HCT116 (cell line): ENCODE measurements at regions not wholly inside any gene's neighbourhood (a gene's known extent, or its start where the extent isn't known, plus 50 kb on each side); places are given as distances from the start of the nearest gene placed in this dataset.

Source experiments
- ATAC-seq: fragments of 200-7000 bp; cut with Tn5 transposase; 2 replicates; pipeline ENCODE4 v1.9.1; 2020; ENCODE audit warnings: mild to moderate bottlenecking, moderate library complexity
- BruUV-seq: library from RNA; stranded (reverse); fragments of 400-500 nt; replicated peaks from 2 replicates; lab custom pipeline; 2021; lab: Mats Ljungman, UMichigan
- CTCF ChIA-PET: fragments of 300-600 bp; sonication (Branson Sonifier 250); formaldehyde crosslinking; loops from one replicate; lab custom pipeline; 2021; ENCODE audit warnings: antibody characterized with exemption; lab: Charles Lee
- POLR2A ChIA-PET: fragments of 300-600, 350-600 bp; sonication (Branson Sonifier 250); formaldehyde crosslinking; loops from one replicate; lab custom pipeline; 2021; ENCODE audit warnings: antibody characterized with exemption; lab: Charles Lee
- RAD21 ChIA-PET, 2 experiments: fragments of 300-600 bp; sonication (Branson Sonifier 250); formaldehyde crosslinking; loops; one replicate each; lab custom pipeline; 2023; ENCODE audit warnings: low total read pairs in 2 of 2; ENCODE audit not compliant: uncharacterized antibody in 2 of 2, unreplicated experiment in 2 of 2, low non-redundant PET in 1 of 2; lab: Charles Lee
- DNase-seq: peaks from one replicate; pipeline ENCODE4 v3.0.0-alpha.2; 2010; ENCODE audit warnings: low read depth, low spot score
- H2AFZ ChIP-seq: fragments of 200-600 bp; shearing (Covaris generic), sonication (generic); 2 replicates; pipeline ENCODE4 v1.6.1; 2017; ENCODE audit warnings: low read depth, mixed run types, mixed read lengths, antibody characterized with exemption, low read length; ENCODE audit not compliant: poor library complexity, severe bottlenecking
- H3K27ac ChIP-seq: 2 replicates; pipeline ENCODE4 v1.5.1; 2012; ENCODE audit warnings: low read depth, low read length
- H3K27me3 ChIP-seq: fragments of 200-600 bp; sonication (generic); 2 replicates; pipeline ENCODE4 v1.6.1; 2016; ENCODE audit warnings: mixed run types, low read length, mixed read lengths; ENCODE audit not compliant: insufficient read depth
- H3K36me3 ChIP-seq, 2 experiments: fragments of 200-500 bp in 1 of 2; fragments of 200-600 bp in 1 of 2; sonication (Bioruptor generic) in 1 of 2; sonication (generic) in 1 of 2; 2 replicates each; pipeline versions ENCODE4 v1.5.1 to v1.6.1; 2014 to 2016; ENCODE audit warnings: low read length in 2 of 2, inconsistent platforms in 1 of 2, mixed read lengths in 1 of 2, mixed run types in 1 of 2; ENCODE audit not compliant: insufficient read depth in 2 of 2, control insufficient read depth in 1 of 2
- H3K4me1 ChIP-seq, 2 experiments: fragments of 200-600 bp in 1 of 2; sonication (generic) in 1 of 2; 2 replicates each; pipeline versions ENCODE4 v1.5.1 to v1.6.1; 2012 to 2017; ENCODE audit warnings: low read length in 2 of 2, inconsistent platforms in 1 of 2, mild to moderate bottlenecking in 1 of 2, mixed read lengths in 1 of 2, mixed run types in 1 of 2, moderate library complexity in 1 of 2; ENCODE audit not compliant: insufficient read depth in 2 of 2, control insufficient read depth in 1 of 2
- H3K4me2 ChIP-seq: fragments of 200-600 bp; sonication (generic); 2 replicates; pipeline ENCODE4 v1.6.1; 2017; ENCODE audit warnings: mixed run types, low read length, mixed read lengths
- H3K4me3 ChIP-seq, 2 experiments: fragments of 200-600 bp in 1 of 2; sonication (generic) in 1 of 2; replicated peaks in 1 of 2; 2 replicates each; pipeline ENCODE4 v1.5.1; 2011 to 2016; ENCODE audit warnings: low read length in 2 of 2, control low read depth in 1 of 2, low read depth in 1 of 2, mild to moderate bottlenecking in 1 of 2, mixed read lengths in 1 of 2, mixed run types in 1 of 2
- H3K79me2 ChIP-seq: fragments of 200-600 bp; sonication (generic); 2 replicates; pipeline ENCODE4 v1.6.1; 2017; ENCODE audit warnings: mild to moderate bottlenecking, mixed run types, low read length, moderate library complexity, mixed read lengths; ENCODE audit not compliant: insufficient read depth
- H3K9ac ChIP-seq: fragments of 200-600 bp; sonication (generic); 2 replicates; pipeline ENCODE4 v1.6.1; 2016; ENCODE audit warnings: low read length, mixed read lengths
- H3K9me2 ChIP-seq: fragments of 200-600 bp; sonication (generic), shearing (Covaris generic); 2 replicates; pipeline ENCODE4 v1.6.1; 2017; ENCODE audit warnings: mixed run types, mild to moderate bottlenecking, moderate library complexity; ENCODE audit not compliant: insufficient read depth
- H3K9me3 ChIP-seq, 2 experiments: fragments of 200-500 bp in 1 of 2; fragments of 200-600 bp in 1 of 2; sonication (Bioruptor generic) in 1 of 2; sonication (generic) in 1 of 2; 2 replicates each; pipeline ENCODE4 v1.6.1; 2014 to 2017; ENCODE audit warnings: low read length in 2 of 2, mixed read lengths in 2 of 2, inconsistent platforms in 1 of 2, low read depth in 1 of 2, mild to moderate bottlenecking in 1 of 2, mixed run types in 1 of 2, moderate library complexity in 1 of 2; ENCODE audit not compliant: control insufficient read depth in 1 of 2, insufficient read depth in 1 of 2
- H4K20me1 ChIP-seq: fragments of 200-600 bp; sonication (generic), shearing (Covaris generic); 2 replicates; pipeline ENCODE4 v1.6.1; 2017; ENCODE audit warnings: mixed run types, mild to moderate bottlenecking, moderate library complexity; ENCODE audit not compliant: insufficient read depth
- CBX3 ChIP-seq: IDR thresholded peaks from 2 replicates; pipeline ENCODE4 v1.6.1; 2012; ENCODE audit warnings: low read depth
- ELF1 ChIP-seq: IDR thresholded peaks from 2 replicates; pipeline ENCODE4 v1.6.1; 2012; ENCODE audit warnings: low read depth, borderline replicate concordance
- EZH2 ChIP-seq: fragments of 200-600 bp; sonication (generic); IDR thresholded peaks from 2 replicates; pipeline ENCODE4 v1.6.1; 2017; ENCODE audit warnings: antibody characterized with exemption, mixed run types
- EZH2phosphoT487 ChIP-seq: fragments of 200-600 bp; IDR thresholded peaks from 2 replicates; pipeline ENCODE4 v1.6.1; 2018; ENCODE audit warnings: antibody characterized with exemption, borderline replicate concordance
- FOSL1 ChIP-seq: IDR thresholded peaks from 2 replicates; pipeline ENCODE4 v1.6.1; 2012; ENCODE audit warnings: low read depth
- RAD21 ChIP-seq: IDR thresholded peaks from 2 replicates; pipeline ENCODE4 v1.6.1; 2012; ENCODE audit warnings: low read depth, mild to moderate bottlenecking
- SIN3A ChIP-seq: IDR thresholded peaks from 2 replicates; pipeline ENCODE4 v1.6.1; 2012; ENCODE audit warnings: low read depth
- SRF ChIP-seq: IDR thresholded peaks from 2 replicates; pipeline ENCODE4 v1.6.1; 2012; ENCODE audit warnings: low read depth
- ZFX ChIP-seq: fragments of 450-650 bp; IDR thresholded peaks from 2 replicates; pipeline ENCODE4 v1.6.1; 2017
- ZNF274 ChIP-seq: fragments of 200-500 bp; sonication (Bioruptor generic); IDR thresholded peaks from 2 replicates; pipeline ENCODE4 v1.6.1; 2014; ENCODE audit warnings: mild to moderate bottlenecking, low read depth, low read length, inconsistent platforms
- intact Hi-C: fragments of 100-400 bp; cut with micrococcal nuclease; formaldehyde crosslinking; loops from 2 replicates; pipeline ENCODE4 v1.10.0; 2022
- TF ChIP-seq, protein P1 (sequence below): IDR thresholded peaks from 2 replicates; pipeline ENCODE4 v1.6.1; 2012; ENCODE audit warnings: low read depth
- TF ChIP-seq, protein P2 (sequence below), 3 experiments: fragments of 200-600 bp in 1 of 3; sonication (generic) in 1 of 3; IDR thresholded peaks in 2 of 3; conservative IDR thresholded peaks in 1 of 3; 2 replicates each; pipeline ENCODE4 v1.5.1; 2012 to 2017; ENCODE audit warnings: low read depth in 2 of 3, low read length in 2 of 3, antibody characterized with exemption in 1 of 3, borderline replicate concordance in 1 of 3, control low read depth in 1 of 3, mild to moderate bottlenecking in 1 of 3, mixed read lengths in 1 of 3, mixed run types in 1 of 3, moderate library complexity in 1 of 3; ENCODE audit not compliant: insufficient read depth in 1 of 3
- TF ChIP-seq, protein P3 (sequence below): IDR thresholded peaks from 2 replicates; pipeline ENCODE4 v1.6.1; 2011; ENCODE audit warnings: mild to moderate bottlenecking, low read length, moderate library complexity; ENCODE audit not compliant: insufficient replicate concordance; ENCODE audit errors: extremely low read depth

DNA sequence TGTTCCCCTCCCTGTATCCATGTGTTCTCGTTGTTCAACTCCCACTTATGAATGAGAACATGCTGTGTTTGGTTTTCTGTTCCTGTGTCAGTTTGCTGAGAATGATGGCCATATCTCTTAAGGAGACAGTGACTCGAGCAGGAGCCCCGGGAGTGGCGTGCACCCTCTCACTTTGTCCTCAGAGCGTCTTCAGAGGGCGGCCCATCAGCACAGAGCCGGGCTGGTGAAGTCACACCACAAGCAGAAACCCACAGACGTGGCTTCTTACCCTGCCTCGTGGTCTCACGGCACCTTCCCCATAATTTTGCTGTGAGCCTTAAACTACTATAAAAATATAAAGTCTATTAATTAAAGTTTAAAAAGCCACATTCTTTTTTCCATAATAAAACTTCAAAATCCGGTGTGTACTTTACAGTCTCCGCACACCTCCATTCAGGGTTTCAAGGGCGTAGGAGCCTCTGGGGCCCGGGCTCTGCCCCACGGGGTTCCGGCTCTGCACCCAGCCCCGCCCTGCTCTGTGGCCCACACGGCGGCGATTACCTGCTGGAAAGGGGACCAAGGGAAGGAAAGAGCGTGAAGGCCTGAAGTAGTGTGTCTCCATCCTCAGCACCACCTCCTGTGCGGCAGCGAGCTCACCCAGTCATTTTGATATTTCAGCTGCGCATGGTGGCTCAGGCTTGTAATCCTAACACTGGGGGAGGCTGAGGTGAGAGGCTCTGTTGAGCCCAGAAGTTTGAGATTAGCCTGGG is 101.3 kb upstream of the SOX1 start:
- Histone ChIP-seq H3K4me1 (no peaks in the 10 kb centered on the region), H3K9me2 (no peaks in the 10 kb centered on the region), H3K27me3 (peaks cover 6% of the 10 kb centered on the region), H3K4me3 (no peak overlapping the region), H2AFZ (no peak overlapping the region), H3K27ac (no peak overlapping the region), H3K9me3 (no peaks in the 10 kb centered on the region), H3K4me2 (no peak overlapping the region), H3K9ac (no peak overlapping the region), H3K79me2 (no peaks in the 10 kb centered on the region), H4K20me1 (no peaks in the 10 kb centered on the region), H3K36me3 (no peaks in the 10 kb centered on the region)
- DNase-seq, result no peak
- no peak for ATAC-seq
- no TSS peak for BruUV-seq
- ChIA-PET POLR2A (no interaction called here), RAD21 (no interaction called here), CTCF (no interaction called here)
- intact Hi-C loops, result no loop called here
- TF ChIP-seq, protein P1, sequence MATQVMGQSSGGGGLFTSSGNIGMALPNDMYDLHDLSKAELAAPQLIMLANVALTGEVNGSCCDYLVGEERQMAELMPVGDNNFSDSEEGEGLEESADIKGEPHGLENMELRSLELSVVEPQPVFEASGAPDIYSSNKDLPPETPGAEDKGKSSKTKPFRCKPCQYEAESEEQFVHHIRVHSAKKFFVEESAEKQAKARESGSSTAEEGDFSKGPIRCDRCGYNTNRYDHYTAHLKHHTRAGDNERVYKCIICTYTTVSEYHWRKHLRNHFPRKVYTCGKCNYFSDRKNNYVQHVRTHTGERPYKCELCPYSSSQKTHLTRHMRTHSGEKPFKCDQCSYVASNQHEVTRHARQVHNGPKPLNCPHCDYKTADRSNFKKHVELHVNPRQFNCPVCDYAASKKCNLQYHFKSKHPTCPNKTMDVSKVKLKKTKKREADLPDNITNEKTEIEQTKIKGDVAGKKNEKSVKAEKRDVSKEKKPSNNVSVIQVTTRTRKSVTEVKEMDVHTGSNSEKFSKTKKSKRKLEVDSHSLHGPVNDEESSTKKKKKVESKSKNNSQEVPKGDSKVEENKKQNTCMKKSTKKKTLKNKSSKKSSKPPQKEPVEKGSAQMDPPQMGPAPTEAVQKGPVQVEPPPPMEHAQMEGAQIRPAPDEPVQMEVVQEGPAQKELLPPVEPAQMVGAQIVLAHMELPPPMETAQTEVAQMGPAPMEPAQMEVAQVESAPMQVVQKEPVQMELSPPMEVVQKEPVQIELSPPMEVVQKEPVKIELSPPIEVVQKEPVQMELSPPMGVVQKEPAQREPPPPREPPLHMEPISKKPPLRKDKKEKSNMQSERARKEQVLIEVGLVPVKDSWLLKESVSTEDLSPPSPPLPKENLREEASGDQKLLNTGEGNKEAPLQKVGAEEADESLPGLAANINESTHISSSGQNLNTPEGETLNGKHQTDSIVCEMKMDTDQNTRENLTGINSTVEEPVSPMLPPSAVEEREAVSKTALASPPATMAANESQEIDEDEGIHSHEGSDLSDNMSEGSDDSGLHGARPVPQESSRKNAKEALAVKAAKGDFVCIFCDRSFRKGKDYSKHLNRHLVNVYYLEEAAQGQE, result no peak
- no peak for TF ChIP-seq EZH2
- TF ChIP-seq, protein P2, sequence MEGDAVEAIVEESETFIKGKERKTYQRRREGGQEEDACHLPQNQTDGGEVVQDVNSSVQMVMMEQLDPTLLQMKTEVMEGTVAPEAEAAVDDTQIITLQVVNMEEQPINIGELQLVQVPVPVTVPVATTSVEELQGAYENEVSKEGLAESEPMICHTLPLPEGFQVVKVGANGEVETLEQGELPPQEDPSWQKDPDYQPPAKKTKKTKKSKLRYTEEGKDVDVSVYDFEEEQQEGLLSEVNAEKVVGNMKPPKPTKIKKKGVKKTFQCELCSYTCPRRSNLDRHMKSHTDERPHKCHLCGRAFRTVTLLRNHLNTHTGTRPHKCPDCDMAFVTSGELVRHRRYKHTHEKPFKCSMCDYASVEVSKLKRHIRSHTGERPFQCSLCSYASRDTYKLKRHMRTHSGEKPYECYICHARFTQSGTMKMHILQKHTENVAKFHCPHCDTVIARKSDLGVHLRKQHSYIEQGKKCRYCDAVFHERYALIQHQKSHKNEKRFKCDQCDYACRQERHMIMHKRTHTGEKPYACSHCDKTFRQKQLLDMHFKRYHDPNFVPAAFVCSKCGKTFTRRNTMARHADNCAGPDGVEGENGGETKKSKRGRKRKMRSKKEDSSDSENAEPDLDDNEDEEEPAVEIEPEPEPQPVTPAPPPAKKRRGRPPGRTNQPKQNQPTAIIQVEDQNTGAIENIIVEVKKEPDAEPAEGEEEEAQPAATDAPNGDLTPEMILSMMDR (IDR thresholded peaks at IDR 0.05 in 2 of 3, conservative IDR thresholded peaks at IDR 0.05 in 1 of 3; ENCODE audit: borderline replicate concordance in 1 of 3, insufficient read depth in 1 of 3, low read depth in 2 of 3, low read length in 2 of 3), result no peak
- TF ChIP-seq, protein P3, sequence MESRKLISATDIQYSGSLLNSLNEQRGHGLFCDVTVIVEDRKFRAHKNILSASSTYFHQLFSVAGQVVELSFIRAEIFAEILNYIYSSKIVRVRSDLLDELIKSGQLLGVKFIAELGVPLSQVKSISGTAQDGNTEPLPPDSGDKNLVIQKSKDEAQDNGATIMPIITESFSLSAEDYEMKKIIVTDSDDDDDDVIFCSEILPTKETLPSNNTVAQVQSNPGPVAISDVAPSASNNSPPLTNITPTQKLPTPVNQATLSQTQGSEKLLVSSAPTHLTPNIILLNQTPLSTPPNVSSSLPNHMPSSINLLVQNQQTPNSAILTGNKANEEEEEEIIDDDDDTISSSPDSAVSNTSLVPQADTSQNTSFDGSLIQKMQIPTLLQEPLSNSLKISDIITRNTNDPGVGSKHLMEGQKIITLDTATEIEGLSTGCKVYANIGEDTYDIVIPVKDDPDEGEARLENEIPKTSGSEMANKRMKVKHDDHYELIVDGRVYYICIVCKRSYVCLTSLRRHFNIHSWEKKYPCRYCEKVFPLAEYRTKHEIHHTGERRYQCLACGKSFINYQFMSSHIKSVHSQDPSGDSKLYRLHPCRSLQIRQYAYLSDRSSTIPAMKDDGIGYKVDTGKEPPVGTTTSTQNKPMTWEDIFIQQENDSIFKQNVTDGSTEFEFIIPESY, result no peak
- no peak for TF ChIP-seq SRF
- TF ChIP-seq SIN3A, result no peak
- no peak for TF ChIP-seq ZNF274
- no peak for TF ChIP-seq RAD21
- TF ChIP-seq ZFX, result no peak
- no peak for TF ChIP-seq EZH2phosphoT487
- no peak for TF ChIP-seq CBX3
- TF ChIP-seq ELF1, result no peak
- no peak for TF ChIP-seq FOSL1
